ENCODE measurements at regions not wholly inside any gene's neighbourhood (a gene's known extent, or its start where the extent isn't known, plus 50 kb on each side); places are given as distances from the start of the nearest gene placed in this dataset.

- no peak for TF ChIP-seq CTCF (IDR thresholded peaks at IDR 0.05)
- no peak for TF ChIP-seq POLR2A (IDR thresholded peaks at IDR 0.05)
Observed at GRCh38 chr1:113283914-113284313, 106.4 kb upstream of the MAGI3 start.

All from upper lobe of left lung (tissue), 4 donors.